ENCODE measurements at regions not wholly inside any gene's neighbourhood (a gene's known extent, or its start where the extent isn't known, plus 50 kb on each side); places are given as distances from the start of the nearest gene placed in this dataset.

DNA sequence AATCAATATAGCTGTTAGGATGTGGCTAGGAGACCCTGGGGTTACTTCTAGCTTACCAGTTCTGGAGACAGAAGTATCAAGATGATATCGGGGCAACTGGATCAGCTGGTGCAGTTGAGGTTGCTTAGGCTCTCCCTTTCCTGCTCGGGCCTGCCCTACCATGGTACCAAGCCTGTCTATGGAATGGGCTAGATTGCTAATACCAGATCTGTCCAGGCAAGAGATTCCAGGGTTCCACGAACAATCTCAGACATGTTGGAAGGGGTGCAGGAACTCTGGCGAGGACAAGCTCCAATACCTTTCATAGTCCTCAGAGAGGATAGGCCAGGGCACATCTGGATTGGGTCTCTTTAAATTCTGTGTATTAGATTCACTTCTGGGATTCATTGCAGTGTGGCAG, 53.8 kb downstream of the ADM start:
- H3K4me1 ChIP-seq = no peaks in the 10 kb centered on the region
- no peaks in the 10 kb centered on the region for H3K36me3 ChIP-seq
- no peak for DNase-seq
- no peaks in the 10 kb centered on the region for H3K27me3 ChIP-seq
- no peaks in the 10 kb centered on the region for H3K9me3 ChIP-seq
- no peak for TF ChIP-seq CTCF (IDR thresholded peaks at IDR 0.05; ENCODE audit: low read depth, low read length)
- H3K4me3 ChIP-seq (ENCODE audit: low read depth, low read length) = no peak overlapping the region

DNA sequence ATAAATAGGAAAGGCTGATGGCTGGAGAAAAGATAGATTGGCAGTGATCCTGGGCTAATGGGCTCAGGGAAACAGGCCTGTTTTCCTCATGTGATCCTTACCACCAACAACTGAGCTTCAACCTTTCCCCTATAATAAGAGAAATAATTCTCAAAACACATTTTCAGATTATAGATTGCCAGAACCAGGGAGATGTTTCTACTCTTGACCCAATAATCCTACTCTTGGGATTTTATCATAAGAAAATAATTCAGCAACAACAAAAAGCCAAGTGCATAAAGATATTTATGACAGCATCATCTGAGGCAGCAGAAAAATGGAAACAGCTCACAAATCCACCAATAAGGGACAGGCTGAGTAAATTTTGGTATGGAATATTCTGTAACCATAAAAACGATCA, 54.3 kb downstream of the ADM start:
- H3K4me1 ChIP-seq = no peaks in the 10 kb centered on the region
- no peak for DNase-seq
- no peak overlapping the region for H3K4me3 ChIP-seq (ENCODE audit: low read depth, low read length)
- H3K9me3 ChIP-seq = no peaks in the 10 kb centered on the region
- H3K36me3 ChIP-seq = no peaks in the 10 kb centered on the region
- H3K27me3 ChIP-seq = no peaks in the 10 kb centered on the region
- no peak for TF ChIP-seq CTCF (IDR thresholded peaks at IDR 0.05; ENCODE audit: low read depth, low read length)

DNA sequence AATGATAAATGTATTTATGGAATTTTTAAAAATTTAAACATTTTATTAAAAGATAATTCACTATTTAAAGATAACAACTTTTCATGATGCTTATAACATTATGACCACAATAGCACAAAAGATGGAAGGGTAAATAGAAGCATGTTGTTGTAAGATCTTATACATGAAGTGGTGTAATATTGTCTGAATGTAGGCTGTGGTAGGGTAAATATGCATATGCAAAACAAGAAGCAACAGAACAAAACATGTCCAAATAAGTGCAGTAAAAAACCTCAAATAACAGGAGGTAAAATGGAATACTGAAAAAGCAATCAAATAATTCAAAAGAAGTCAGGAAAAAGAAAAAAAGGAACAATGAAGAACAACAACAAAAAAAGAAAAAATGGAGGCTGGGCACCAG, 56.0 kb downstream of the ADM start:
- no peak for DNase-seq
- no peak overlapping the region for H3K4me3 ChIP-seq (ENCODE audit: low read depth, low read length)
- H3K4me1 ChIP-seq = no peaks in the 10 kb centered on the region
- H3K9me3 ChIP-seq = no peaks in the 10 kb centered on the region
- TF ChIP-seq CTCF (IDR thresholded peaks at IDR 0.05; ENCODE audit: low read depth, low read length) = no peak
- no peaks in the 10 kb centered on the region for H3K36me3 ChIP-seq
- H3K27me3 ChIP-seq = no peaks in the 10 kb centered on the region

- H3K4me1 ChIP-seq = peaks cover 3% of the 10 kb centered on the region
- no peak for TF ChIP-seq CTCF (IDR thresholded peaks at IDR 0.05; ENCODE audit: low read depth, low read length)
- no peaks in the 10 kb centered on the region for H3K36me3 ChIP-seq
- H3K4me3 ChIP-seq (ENCODE audit: low read depth, low read length) = no peak overlapping the region
- H3K9me3 ChIP-seq = no peaks in the 10 kb centered on the region
- DNase-seq = no peak
- H3K27me3 ChIP-seq = no peaks in the 10 kb centered on the region
Measured at GRCh38 chr11:10365045-10365444, 60.2 kb downstream of the ADM start.

GRCh38 chr11:10366568-10367331, 61.9 kb downstream of the ADM start:
- Histone ChIP-seq H3K4me1 (peaks cover 3% of the 10 kb centered on the region), H3K27me3 (no peaks in the 10 kb centered on the region), H3K36me3 (no peaks in the 10 kb centered on the region), H3K9me3 (no peaks in the 10 kb centered on the region), H3K4me3 (ENCODE audit: low read depth, low read length) (no peak overlapping the region)
- peak; percentile 73 for DNase-seq
- TF ChIP-seq CTCF (IDR thresholded peaks at IDR 0.05; ENCODE audit: low read depth, low read length) = peak; percentile 80

DNA sequence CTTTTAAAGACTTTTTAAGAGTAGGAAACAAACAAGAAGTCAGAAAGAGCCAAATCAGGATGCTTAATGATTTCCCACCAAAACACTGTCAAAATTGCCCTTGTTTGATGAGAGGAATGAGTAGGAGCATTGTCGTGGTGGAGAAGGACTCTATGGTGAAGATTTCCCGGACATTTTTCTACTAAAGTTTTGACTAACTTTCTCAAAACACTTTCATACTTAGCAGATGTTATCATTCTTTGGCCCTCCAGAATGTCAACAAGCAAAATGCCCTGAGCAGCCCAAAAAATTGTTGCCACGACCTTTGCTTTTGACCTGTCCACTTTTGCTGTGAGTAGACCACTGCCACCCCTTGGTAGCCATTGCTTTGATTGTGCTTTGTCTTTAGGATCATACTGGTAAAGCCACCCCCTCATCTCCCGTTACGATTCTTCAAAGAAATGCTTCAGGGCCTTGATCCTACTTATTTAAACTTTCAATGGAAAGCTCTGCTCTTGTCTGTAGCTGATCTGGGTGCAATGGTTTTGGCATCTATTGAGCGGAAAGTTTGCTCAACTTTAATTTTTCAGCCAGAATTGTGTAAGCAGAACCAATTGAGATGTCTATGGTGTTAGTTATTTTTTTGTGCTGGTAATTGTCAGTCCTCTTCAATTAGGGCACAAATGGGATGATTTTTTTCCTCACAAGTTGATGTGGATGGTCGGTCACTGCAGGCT, 67.2 kb downstream of the ADM start:
- Histone ChIP-seq H3K36me3 (no peaks in the 10 kb centered on the region), H3K4me1 (no peaks in the 10 kb centered on the region), H3K4me3 (ENCODE audit: low read depth, low read length) (no peak overlapping the region), H3K27me3 (no peaks in the 10 kb centered on the region), H3K9me3 (no peaks in the 10 kb centered on the region)
- DNase-seq = no peak
- TF ChIP-seq CTCF (IDR thresholded peaks at IDR 0.05; ENCODE audit: low read depth, low read length) = no peak
